ENCODE measurements at regions not wholly inside any gene's neighbourhood (a gene's known extent, or its start where the extent isn't known, plus 50 kb on each side); places are given as distances from the start of the nearest gene placed in this dataset.
"Not testable (repeated sequence)": the region's sequence is repeated elsewhere in the genome, so short reads cannot be mapped to it uniquely, and the experiment has no call there.

GRCh38 chr4:23956601-23957364, 66.9 kb upstream of the PPARGC1A start:
- DNase-seq (ENCODE audit: low read depth) = no peak

GRCh38 chr4:23952258-23952657, 62.4 kb upstream of the PPARGC1A start:
- no peak for DNase-seq (ENCODE audit: low read depth)

- DNase-seq (ENCODE audit: low read depth) = no peak
These were observed 58.0 kb upstream of the PPARGC1A start for GRCh38 chr4:23947826-23948225.

GRCh38 chr4:23946299-23946698, 56.5 kb upstream of the PPARGC1A start:
- no peak for DNase-seq (ENCODE audit: low read depth)

- no peak for DNase-seq (ENCODE audit: low read depth)
These were observed 55.7 kb upstream of the PPARGC1A start for GRCh38 chr4:23945451-23946017.

- DNase-seq (ENCODE audit: low read depth) = not testable (repeated sequence)
These were observed 54.7 kb upstream of the PPARGC1A start for GRCh38 chr4:23944556-23944955.

- DNase-seq (ENCODE audit: low read depth) = no peak
These were observed 53.6 kb upstream of the PPARGC1A start for GRCh38 chr4:23943478-23943877.

- DNase-seq (ENCODE audit: low read depth) = no peak
These were observed 52.6 kb upstream of the PPARGC1A start for GRCh38 chr4:23942471-23942870.
